ENCODE measurements at regions not wholly inside any gene's neighbourhood (a gene's known extent, or its start where the extent isn't known, plus 50 kb on each side); places are given as distances from the start of the nearest gene placed in this dataset.

GRCh38 chr6:17013701-17014100 is 88.1 kb upstream of the STMND1 start:
- no CpG with 5 or more reads among the region's 4 CpGs for WGBS (ENCODE audit: insufficient coverage, insufficient read length)
- Histone ChIP-seq H3K36me3 (ENCODE audit: control insufficient read depth, insufficient read depth, low read length) (no peaks in the 10 kb centered on the region), H3K27me3 (ENCODE audit: control insufficient read depth, insufficient read depth, low read length) (no peaks in the 10 kb centered on the region), H3K9me3 (ENCODE audit: control insufficient read depth, insufficient read depth, low read length) (no peaks in the 10 kb centered on the region; the same call in 1 of the 2 replicates), H3K27ac (ENCODE audit: low read length) (no peak overlapping the region), H3K4me3 (ENCODE audit: low read length) (no peak overlapping the region), H3K4me1 (ENCODE audit: control insufficient read depth, insufficient read depth, low read length) (peaks cover 3% of the 10 kb centered on the region; the same call in 1 of the 2 replicates)
- no peak for DNase-seq (ENCODE audit: low read depth, low spot score)

- DNase-seq (ENCODE audit: low read depth, low spot score), result no peak
- no peaks in the 10 kb centered on the region for H3K36me3 ChIP-seq (ENCODE audit: control insufficient read depth, insufficient read depth, low read length)
- H3K27ac ChIP-seq (ENCODE audit: low read length), result no peak overlapping the region
- H3K4me3 ChIP-seq (ENCODE audit: low read length), result no peak overlapping the region
- no CpG with 5 or more reads among the region's 12 CpGs for WGBS (ENCODE audit: insufficient coverage, insufficient read length)
- H3K4me1 ChIP-seq (ENCODE audit: control insufficient read depth, insufficient read depth, low read length), result peaks cover 3% of the 10 kb centered on the region; the same call in 1 of the 2 replicates
- no peaks in the 10 kb centered on the region; the same call in 1 of the 2 replicates for H3K9me3 ChIP-seq (ENCODE audit: control insufficient read depth, insufficient read depth, low read length)
- H3K27me3 ChIP-seq (ENCODE audit: control insufficient read depth, insufficient read depth, low read length), result no peaks in the 10 kb centered on the region
Observed at GRCh38 chr6:17012421-17013225, 89.2 kb upstream of the STMND1 start.

- no CpG with 5 or more reads among the region's 5 CpGs for WGBS (ENCODE audit: insufficient coverage, insufficient read length)
- Histone ChIP-seq H3K4me1 (ENCODE audit: control insufficient read depth, insufficient read depth, low read length) (peaks cover 3% of the 10 kb centered on the region; the same call in 1 of the 2 replicates), H3K4me3 (ENCODE audit: low read length) (no peak overlapping the region), H3K9me3 (ENCODE audit: control insufficient read depth, insufficient read depth, low read length) (no peaks in the 10 kb centered on the region; the same call in 1 of the 2 replicates), H3K27ac (ENCODE audit: low read length) (no peak overlapping the region), H3K27me3 (ENCODE audit: control insufficient read depth, insufficient read depth, low read length) (no peaks in the 10 kb centered on the region), H3K36me3 (ENCODE audit: control insufficient read depth, insufficient read depth, low read length) (no peaks in the 10 kb centered on the region)
- DNase-seq (ENCODE audit: low read depth, low spot score), result no peak
Observed at GRCh38 chr6:17011985-17012384, 89.9 kb upstream of the STMND1 start.

- Histone ChIP-seq H3K4me1 (ENCODE audit: control insufficient read depth, insufficient read depth, low read length) (no peaks in the 10 kb centered on the region), H3K9me3 (ENCODE audit: control insufficient read depth, insufficient read depth, low read length) (no peaks in the 10 kb centered on the region), H3K36me3 (ENCODE audit: control insufficient read depth, insufficient read depth, low read length) (no peaks in the 10 kb centered on the region), H3K4me3 (ENCODE audit: low read length) (no peak overlapping the region), H3K27ac (ENCODE audit: low read length) (no peak overlapping the region), H3K27me3 (ENCODE audit: control insufficient read depth, insufficient read depth, low read length) (no peaks in the 10 kb centered on the region)
- DNase-seq (ENCODE audit: low read depth, low spot score), result no peak
- no CpG with 5 or more reads among the region's 4 CpGs for WGBS (ENCODE audit: insufficient coverage, insufficient read length)
Observed at GRCh38 chr6:17007749-17008148, 94.1 kb upstream of the STMND1 start.

- Histone ChIP-seq H3K27ac (ENCODE audit: low read length) (no peak overlapping the region), H3K9me3 (ENCODE audit: control insufficient read depth, insufficient read depth, low read length) (no peaks in the 10 kb centered on the region), H3K27me3 (ENCODE audit: control insufficient read depth, insufficient read depth, low read length) (no peaks in the 10 kb centered on the region), H3K36me3 (ENCODE audit: control insufficient read depth, insufficient read depth, low read length) (no peaks in the 10 kb centered on the region), H3K4me1 (ENCODE audit: control insufficient read depth, insufficient read depth, low read length) (no peaks in the 10 kb centered on the region), H3K4me3 (ENCODE audit: low read length) (no peak overlapping the region)
- WGBS (ENCODE audit: insufficient coverage, insufficient read length), result no CpG with 5 or more reads among the region's 4 CpGs
- DNase-seq (ENCODE audit: low read depth, low spot score), result no peak
Observed at GRCh38 chr6:17006543-17006942, 95.3 kb upstream of the STMND1 start.

- H3K4me3 ChIP-seq (ENCODE audit: low read length), result no peak overlapping the region
- H3K4me1 ChIP-seq (ENCODE audit: control insufficient read depth, insufficient read depth, low read length), result no peaks in the 10 kb centered on the region
- no CpG with 5 or more reads among the region's 1 CpG for WGBS (ENCODE audit: insufficient coverage, insufficient read length)
- no peaks in the 10 kb centered on the region for H3K36me3 ChIP-seq (ENCODE audit: control insufficient read depth, insufficient read depth, low read length)
- H3K27me3 ChIP-seq (ENCODE audit: control insufficient read depth, insufficient read depth, low read length), result no peaks in the 10 kb centered on the region
- H3K27ac ChIP-seq (ENCODE audit: low read length), result no peak overlapping the region
- no peak for DNase-seq (ENCODE audit: low read depth, low spot score)
- no peaks in the 10 kb centered on the region for H3K9me3 ChIP-seq (ENCODE audit: control insufficient read depth, insufficient read depth, low read length)
Observed at GRCh38 chr6:17004269-17004668, 97.6 kb upstream of the STMND1 start.

GRCh38 chr6:17002123-17002522 is 99.7 kb upstream of the STMND1 start:
- WGBS (ENCODE audit: insufficient coverage, insufficient read length), result no CpG with 5 or more reads among the region's 2 CpGs
- no peak for DNase-seq (ENCODE audit: low read depth, low spot score)
- Histone ChIP-seq H3K9me3 (ENCODE audit: control insufficient read depth, insufficient read depth, low read length) (no peaks in the 10 kb centered on the region), H3K27ac (ENCODE audit: low read length) (no peak overlapping the region), H3K27me3 (ENCODE audit: control insufficient read depth, insufficient read depth, low read length) (no peaks in the 10 kb centered on the region), H3K36me3 (ENCODE audit: control insufficient read depth, insufficient read depth, low read length) (no peaks in the 10 kb centered on the region), H3K4me1 (ENCODE audit: control insufficient read depth, insufficient read depth, low read length) (no peaks in the 10 kb centered on the region), H3K4me3 (ENCODE audit: low read length) (no peak overlapping the region)

GRCh38 chr6:17001188-17001587 is 100.7 kb upstream of the STMND1 start:
- Histone ChIP-seq H3K4me1 (ENCODE audit: control insufficient read depth, insufficient read depth, low read length) (no peaks in the 10 kb centered on the region), H3K4me3 (ENCODE audit: low read length) (no peak overlapping the region), H3K9me3 (ENCODE audit: control insufficient read depth, insufficient read depth, low read length) (no peaks in the 10 kb centered on the region), H3K27ac (ENCODE audit: low read length) (no peak overlapping the region), H3K27me3 (ENCODE audit: control insufficient read depth, insufficient read depth, low read length) (no peaks in the 10 kb centered on the region), H3K36me3 (ENCODE audit: control insufficient read depth, insufficient read depth, low read length) (no peaks in the 10 kb centered on the region)
- DNase-seq (ENCODE audit: low read depth, low spot score), result no peak
- WGBS (ENCODE audit: insufficient coverage, insufficient read length), result no CpG with 5 or more reads among the region's 1 CpG

- no CpG with 5 or more reads among the region's 2 CpGs for WGBS (ENCODE audit: insufficient coverage, insufficient read length)
- no peak overlapping the region for H3K27ac ChIP-seq (ENCODE audit: low read length)
- no peaks in the 10 kb centered on the region for H3K9me3 ChIP-seq (ENCODE audit: control insufficient read depth, insufficient read depth, low read length)
- H3K27me3 ChIP-seq (ENCODE audit: control insufficient read depth, insufficient read depth, low read length), result no peaks in the 10 kb centered on the region
- no peak for DNase-seq (ENCODE audit: low read depth, low spot score)
- no peak overlapping the region for H3K4me3 ChIP-seq (ENCODE audit: low read length)
- H3K4me1 ChIP-seq (ENCODE audit: control insufficient read depth, insufficient read depth, low read length), result no peaks in the 10 kb centered on the region
- no peaks in the 10 kb centered on the region for H3K36me3 ChIP-seq (ENCODE audit: control insufficient read depth, insufficient read depth, low read length)
Observed at GRCh38 chr6:16999491-17000436, 102.1 kb upstream of the STMND1 start.

GRCh38 chr6:16998461-16998860 is 103.4 kb upstream of the STMND1 start:
- Histone ChIP-seq H3K27me3 (ENCODE audit: control insufficient read depth, insufficient read depth, low read length) (no peaks in the 10 kb centered on the region), H3K9me3 (ENCODE audit: control insufficient read depth, insufficient read depth, low read length) (no peaks in the 10 kb centered on the region)
- no CpG with 5 or more reads among the region's 5 CpGs for WGBS (ENCODE audit: insufficient coverage, insufficient read length)

More at GRCh38 chr6:16998461-16998860, 103.4 kb upstream of the STMND1 start:
- no peak for DNase-seq (ENCODE audit: low read depth, low spot score)
- no peaks in the 10 kb centered on the region for H3K36me3 ChIP-seq (ENCODE audit: control insufficient read depth, insufficient read depth, low read length)
- H3K4me1 ChIP-seq (ENCODE audit: control insufficient read depth, insufficient read depth, low read length), result no peaks in the 10 kb centered on the region
- no peak overlapping the region for H3K4me3 ChIP-seq (ENCODE audit: low read length)
- H3K27ac ChIP-seq (ENCODE audit: low read length), result no peak overlapping the region
